COLO829 (cell line): ENCODE measurements at regions not wholly inside any gene's neighbourhood (a gene's known extent, or its start where the extent isn't known, plus 50 kb on each side); places are given as distances from the start of the nearest gene placed in this dataset.
A peak's percentile ranks its signal among the peaks of the same experiment; 100 is the strongest.
"Not testable (repeated sequence)": the region's sequence is repeated elsewhere in the genome, so short reads cannot be mapped to it uniquely, and the experiment has no call there.

ENCODE experiments used
- DNase-seq: peaks from one replicate; pipeline ENCODE4 v3.0.0; 2012; ENCODE audit warnings: low spot score

DNA sequence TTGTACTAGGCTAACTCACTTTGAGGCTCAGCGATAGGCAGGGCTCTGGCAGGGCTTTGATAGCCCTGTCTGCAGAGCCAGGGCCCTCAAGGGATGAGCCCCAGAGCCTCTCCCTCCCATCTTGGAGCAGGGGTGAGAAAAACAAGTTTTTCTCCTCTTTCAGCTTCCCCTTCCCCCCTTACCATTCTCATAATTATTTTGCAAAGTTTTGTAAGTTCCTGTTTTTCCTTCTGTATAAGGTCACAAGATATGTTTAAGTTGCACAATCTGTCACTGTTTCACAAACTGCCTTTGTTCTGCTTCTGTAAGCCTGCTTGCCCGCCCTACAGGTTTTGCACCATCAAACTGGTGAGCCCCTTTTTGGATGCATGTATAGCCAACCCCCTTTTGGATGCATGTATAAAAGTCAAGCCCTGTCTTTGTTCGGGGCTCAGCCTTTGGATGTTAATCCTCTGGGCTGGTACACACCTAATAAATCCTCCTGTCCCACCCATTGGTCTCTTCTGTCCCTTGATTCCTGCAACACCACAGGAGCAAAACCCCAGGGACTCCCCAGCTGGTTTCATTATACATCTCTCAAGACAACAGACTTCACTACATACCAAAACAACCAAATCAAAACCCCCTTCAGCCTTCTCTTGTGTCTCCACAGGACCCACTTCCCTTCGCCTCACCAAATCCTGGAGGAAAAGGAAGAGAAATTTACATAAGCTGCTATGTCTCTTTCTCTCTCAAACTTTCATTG lies 52.5 kb upstream of the RESF1 start:
- no peak for DNase-seq

DNA sequence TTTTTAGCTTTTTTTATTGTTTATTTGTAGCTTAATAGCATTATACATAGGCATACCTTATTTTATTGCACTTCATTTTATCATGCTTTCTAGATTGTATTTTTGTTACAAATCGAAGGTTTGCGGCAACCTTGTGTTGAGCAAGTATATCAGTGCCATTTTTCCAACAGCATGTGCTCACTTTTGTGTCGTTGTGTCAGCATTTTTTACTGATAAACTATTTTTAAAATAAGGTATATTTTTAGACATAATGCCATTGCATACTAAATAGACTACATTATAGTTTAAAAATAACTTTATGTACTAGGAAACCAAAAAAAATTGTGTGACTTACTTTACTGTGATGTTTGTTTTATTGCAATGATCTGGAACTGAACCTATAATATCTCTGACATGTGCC lies 56.2 kb upstream of the RESF1 start:
- DNase-seq = no peak

DNA sequence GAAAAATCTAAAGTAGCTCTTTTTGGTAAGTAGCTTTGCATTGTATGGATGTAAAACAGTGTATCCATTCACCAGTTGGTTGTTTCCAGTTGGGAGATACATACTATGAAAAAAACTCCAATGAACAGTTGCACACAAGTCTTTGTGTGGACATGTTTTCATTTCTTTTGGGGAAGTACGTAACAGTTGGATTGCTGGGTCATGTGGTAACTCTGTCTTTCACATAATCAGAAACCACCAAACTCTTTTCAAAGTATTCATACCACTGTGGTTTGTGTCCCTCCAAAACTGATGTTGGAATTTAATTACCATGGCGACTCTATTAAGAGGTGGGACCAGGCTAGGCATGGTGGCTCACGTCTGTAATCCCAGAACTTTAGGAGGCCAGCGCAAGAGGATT lies 58.9 kb upstream of the RESF1 start:
- no peak for DNase-seq

DNA sequence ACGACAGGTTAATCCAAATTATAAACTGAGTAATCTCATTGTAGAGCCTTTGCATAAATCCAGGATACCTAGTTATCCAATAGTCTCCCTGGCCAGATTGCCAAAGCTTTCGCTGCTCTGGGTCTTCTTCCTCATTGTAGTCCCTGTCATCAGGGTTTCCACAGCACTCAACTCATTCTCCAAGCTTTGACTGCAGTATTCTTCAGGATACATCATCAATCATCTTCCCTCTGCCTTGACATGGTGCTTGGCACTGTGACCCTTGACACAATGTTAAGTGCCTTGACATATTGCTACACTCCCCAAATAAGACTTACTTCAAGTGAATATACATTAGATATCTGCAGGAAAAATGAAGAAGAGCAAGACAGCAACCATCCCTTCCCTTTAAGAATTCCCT lies 60.1 kb upstream of the RESF1 start:
- no peak for DNase-seq

DNA sequence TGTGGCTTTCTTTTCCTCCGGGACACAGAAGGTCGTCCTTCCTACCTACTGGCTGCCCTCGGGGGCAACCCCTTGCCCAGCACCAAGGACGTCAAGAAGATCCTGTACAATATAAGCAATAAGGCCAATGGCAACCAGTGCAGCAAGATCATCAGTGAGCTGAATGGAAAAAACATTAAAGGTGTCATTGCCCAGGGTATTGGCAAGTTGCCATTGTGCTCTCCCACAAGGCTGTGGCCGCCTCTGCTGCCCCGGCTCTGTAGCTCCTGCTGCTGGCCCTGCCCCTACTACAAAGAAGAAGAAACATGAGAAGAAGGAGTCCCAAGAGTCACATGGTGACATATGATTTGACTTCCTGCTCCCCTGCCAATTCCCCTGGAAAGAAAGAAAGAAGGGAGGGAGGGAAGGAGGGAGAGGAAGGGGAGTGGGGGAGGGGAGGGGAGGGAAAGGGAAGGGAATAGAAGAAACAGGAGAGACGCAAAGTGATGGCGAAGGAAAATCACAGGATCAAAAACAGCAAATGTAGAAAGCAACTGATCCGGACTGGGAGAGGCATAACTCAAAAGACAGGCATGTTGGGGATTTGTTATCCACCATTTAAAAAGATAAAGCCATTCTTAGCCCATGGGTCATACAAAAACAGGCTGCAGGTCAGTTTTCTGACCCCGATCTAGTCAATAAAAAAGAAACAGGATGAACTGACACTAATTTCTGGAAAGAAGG lies 61.3 kb upstream of the RESF1 start:
- DNase-seq = peak; percentile 61

DNA sequence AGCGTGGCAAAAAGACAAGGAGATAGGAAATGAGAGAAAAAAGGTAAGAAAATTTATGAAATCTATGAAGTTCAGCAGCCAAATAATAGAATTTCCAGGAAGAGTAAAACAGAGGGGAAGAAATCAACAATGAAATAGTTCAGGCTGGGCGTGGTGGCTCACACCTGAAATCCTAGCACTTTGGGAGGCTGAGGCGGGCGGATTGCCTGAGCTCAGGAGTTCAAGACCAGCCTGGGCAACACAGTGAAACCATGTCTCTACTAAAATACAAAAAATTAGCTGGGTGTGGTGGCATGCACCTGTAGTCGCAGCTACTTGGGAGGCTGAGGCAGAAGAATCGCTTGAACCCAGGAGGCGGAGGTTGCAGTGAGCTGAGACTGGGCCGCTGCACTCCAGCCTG lies 62.1 kb upstream of the RESF1 start:
- not testable (repeated sequence) for DNase-seq

DNA sequence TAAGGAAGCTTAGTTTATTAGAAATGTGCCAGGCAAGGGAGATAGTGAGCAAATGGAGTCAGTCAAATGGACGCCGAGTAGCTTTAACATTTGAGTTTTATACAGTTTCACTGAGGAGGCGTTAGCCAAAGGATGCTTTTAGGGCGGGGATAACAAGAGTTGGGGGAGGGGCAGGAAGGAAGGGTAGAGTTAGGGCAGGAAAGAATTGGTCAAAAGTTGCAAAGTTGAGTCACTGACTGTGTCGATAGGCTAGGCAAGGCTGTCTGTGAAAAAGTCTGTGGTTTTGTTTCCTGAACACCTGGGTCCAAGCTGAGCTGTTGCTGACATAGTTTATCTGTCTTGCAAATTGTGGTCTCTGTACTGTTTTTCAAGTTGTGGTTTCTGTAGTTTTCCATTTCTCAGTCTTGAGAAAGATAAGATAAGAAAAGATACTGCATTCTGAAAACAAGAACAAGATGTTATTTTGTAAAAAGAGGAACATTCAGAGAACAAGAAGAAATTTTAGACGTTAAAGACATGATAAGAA lies 62.6 kb upstream of the RESF1 start:
- DNase-seq = no peak

DNA sequence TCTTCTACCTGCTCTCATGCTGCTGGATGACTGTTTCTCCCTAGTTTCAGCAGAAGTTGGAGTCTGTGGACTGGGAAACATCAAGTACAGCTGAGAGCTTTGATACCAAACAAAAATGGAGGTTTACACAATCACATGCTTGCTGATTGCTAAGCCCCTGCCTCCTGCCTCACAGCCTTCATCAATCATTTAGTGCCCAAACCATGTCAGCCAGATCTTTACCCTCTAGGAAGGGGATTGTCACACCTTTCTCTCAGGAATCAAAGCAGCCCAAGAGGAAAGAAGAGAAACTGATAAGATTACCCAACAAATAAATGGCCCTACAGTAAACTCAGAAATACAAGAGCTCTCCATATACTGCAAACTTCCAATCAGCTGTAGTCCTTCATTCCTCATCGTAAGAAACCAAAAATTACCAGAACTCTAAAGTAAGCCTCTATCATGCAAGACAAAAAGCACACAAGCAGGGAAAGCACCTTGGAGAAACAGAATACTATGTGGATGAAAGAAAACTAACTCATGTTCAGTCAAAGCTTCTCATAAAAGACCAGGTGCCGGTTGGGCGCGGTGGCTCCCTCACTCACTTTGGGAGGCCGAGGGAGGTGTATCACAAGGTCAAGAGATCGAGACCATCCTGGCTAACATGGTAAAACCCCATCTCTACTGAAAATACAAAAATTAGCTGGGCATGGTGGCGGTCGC lies 63.6 kb upstream of the RESF1 start:
- DNase-seq = no peak

DNA sequence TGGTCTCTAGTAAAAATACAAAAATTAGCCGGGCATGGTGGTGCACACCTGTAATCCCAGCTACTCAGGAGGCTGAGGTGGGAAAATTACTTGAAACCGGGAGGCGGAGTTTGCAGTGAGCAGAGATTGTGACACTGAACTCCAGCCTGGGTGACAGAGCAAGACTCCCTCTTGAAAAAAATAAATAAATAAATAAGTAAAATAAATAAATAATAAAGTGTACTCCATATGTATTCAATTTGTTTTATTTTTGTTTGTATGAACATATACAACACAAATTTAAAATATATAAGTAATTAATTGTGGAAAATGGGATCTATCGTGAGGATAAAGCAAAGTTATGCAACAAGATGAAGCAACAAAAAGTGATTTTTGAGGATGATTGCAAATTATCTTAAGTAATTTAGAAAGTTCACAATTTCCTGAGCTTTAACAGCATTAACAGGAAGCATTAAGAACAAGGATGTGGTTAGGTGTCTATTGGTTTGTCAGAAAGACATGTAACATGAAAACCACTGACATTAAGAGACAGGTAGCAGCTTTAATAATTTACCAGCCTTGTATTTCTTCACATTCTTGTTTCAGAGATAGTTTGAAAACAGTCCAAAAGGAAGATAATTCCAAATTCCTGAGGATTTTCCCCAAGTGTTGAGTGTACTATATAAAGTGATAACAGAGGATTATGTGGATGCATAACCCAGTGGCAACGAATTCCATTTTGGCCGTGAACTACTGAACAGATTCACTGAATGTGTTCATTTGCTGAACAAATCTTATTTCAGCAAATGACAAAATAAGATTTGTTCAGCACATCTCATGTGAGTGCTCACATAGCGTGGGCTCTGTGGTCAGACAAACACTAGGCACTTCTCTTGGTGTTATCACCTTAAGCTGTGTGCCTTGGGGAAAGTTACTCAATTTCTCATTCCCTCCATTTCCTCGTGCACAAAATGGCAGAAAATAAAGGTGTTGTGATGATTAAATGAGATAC lies 68.6 kb upstream of the RESF1 start:
- no peak for DNase-seq

DNA sequence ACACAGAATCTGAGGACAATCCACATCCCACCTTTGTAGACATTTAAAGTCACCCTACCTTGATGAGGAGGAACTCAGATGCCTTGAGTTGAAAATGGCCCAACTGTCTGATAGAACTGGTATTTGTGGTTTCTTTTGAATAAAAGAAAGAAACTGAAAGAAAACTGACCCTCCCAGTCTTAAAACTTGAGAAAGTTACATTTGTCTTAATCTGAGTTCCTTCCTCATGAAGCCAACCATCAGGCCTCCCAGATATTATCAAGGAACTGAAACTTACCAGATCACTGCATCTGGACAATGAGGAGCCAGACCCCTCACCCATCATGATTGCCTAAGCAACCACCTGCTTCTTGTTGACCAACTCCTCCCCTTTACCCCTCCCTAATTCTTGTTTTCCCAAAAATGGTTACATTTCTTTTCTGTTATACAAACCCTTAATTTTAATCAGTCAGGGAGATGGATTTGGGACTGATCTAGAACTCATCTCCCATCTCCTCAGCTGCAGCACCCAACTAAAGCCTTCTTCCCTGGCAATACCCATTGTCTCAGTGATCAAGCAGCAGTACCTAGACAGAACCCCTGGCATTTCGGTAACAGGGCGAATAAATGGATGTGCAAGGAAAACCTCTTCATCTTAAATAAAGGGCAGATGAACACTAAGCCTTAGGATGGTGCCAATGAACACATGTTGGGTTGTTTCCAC lies 72.0 kb upstream of the RESF1 start:
- DNase-seq = no peak

DNA sequence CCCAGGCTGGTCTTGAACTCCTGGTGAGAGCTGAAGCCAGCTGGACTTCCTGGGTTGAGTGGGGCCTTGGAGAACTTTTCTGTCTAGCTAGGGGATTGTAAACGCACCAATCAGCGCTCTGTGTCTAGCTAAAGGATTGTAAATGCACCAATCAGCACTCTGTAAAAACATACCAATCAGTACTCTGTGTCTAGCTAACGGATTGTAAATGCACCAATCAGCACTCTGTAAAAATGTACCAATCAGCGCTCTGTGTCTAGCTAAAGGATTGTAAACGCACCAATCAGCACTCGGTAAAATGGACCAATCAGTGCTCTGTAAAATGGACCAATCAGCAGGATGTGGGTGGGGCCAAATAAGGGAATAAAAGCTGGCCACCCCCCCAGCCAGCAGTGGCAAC lies 76.5 kb upstream of the RESF1 start:
- DNase-seq = not testable (repeated sequence)

DNA sequence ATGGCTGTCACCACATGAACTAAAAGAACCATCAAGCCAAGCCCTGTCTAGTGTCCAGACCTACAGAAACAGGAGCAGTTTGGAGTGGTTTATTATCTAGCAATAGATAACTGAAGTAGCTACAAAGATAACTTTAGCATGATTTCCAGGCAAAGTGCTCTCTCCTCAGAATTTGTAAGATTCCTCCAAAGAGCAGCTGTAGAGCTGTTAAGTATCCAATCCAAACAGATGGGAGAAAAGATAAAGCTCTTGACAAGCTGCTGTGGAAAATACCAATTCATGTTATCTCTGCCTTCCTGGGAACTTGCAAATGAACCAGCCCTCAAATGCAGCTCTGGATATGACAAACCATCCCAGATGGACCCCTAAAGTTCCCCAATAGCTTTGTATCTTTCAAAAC lies 78.9 kb upstream of the RESF1 start:
- no peak for DNase-seq

DNA sequence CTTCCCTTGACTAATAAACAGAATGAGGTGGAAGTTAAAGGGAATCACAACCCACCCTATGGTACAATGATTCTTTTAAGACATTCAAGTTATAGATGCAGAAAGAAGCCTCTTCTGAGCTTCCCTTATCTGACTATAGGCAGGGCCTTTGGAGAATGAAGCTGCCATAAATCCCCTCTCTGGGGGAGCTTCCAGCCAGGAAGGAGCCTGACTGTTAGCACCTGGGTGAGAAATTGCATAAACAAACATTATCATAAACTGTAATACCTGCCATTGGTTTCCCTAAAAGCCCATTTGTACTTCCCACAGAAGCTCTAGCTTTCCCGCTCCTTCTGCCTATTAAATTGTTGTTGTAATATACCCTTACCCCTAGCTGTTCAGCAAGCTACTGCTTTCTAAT lies 81.3 kb upstream of the RESF1 start:
- DNase-seq = no peak

DNA sequence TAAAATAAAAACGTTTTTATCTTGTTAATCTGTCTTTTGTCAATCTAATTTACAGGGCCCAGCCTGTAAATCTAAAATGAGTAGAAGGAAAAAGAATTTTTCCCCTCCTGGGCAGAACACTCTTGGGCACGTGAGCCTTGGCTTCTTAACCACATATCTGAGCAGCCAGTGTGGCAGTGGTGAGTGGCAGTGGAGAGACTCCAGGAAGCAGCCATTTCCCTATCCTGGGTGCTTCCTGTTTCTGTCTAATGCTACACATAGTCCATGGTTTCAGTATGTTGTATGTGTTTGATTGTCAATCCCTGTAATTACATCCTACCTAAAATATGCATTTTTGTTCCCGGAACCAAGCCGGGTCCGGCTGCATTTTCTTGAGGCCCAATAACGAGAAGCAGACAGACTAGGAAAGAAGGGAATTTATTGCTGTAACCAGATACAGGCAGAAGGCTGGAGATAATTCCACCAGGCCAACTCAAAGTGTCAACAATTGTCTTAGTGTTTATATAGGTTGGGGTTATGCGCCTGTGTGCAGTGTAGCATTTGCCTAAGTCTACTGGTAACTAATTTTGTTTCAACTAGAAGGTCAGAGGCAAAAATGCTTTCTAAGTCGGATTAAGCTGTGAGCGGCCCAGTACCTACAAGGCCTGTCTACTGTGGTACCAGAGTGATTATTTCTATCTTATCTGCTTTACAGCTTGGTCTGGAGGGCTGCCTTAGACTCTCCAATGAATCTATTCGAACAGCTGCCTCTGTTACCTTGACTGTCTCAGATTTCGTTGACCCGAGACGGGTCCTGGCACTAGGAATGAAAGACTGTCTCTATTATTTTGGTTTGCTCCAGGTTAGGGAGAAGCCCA lies 82.4 kb upstream of the RESF1 start:
- no peak for DNase-seq

DNA sequence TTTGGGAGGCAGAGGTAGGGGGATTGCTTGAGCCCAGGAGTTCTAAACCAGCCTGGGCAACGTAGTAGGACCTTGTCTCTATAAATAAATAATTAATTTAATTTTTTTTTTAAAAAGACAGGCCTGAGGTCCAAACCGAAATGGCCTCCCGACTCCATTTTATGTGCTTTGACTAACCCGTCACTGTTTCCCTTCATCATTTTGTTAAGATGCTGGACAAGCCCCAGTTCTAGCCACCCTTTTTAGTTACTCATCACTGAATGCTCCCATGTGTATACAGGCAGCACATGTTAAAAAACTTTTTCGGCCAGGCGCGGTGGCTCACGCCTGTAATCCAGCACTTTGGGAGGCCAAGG lies 83.6 kb upstream of the RESF1 start:
- DNase-seq = no peak

DNA sequence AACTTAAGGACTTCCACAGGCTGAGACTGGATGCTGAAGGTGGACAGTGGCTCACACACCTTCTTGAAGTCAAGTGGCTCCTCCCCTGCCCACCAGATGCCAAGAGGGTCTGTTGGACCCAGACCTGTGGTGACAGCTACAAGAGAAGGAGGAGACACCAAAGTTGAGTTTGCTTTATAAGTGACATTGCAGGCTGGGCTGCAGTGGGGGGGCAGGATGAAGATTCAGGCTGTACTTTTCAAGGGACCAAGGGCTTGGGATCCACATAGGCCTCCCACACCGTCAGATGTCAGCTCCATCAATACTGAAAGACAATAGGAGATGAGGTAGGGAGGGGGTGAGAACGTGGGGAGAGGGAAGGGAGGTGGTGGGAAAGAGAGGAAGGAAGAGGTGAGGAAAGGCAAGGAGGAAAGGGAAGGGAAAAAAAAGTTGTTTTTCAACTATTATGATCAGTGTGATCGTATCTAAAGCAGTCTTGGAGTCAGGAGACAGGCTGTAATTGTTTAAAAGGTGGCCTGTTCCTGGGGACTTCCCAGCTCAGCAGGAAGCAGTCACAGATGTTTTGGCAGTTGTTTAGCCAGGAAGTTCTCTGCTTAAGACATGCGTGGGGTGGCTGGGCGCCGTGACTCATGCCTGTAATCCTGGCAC lies 84.1 kb upstream of the RESF1 start:
- peak; percentile 61 for DNase-seq

DNA sequence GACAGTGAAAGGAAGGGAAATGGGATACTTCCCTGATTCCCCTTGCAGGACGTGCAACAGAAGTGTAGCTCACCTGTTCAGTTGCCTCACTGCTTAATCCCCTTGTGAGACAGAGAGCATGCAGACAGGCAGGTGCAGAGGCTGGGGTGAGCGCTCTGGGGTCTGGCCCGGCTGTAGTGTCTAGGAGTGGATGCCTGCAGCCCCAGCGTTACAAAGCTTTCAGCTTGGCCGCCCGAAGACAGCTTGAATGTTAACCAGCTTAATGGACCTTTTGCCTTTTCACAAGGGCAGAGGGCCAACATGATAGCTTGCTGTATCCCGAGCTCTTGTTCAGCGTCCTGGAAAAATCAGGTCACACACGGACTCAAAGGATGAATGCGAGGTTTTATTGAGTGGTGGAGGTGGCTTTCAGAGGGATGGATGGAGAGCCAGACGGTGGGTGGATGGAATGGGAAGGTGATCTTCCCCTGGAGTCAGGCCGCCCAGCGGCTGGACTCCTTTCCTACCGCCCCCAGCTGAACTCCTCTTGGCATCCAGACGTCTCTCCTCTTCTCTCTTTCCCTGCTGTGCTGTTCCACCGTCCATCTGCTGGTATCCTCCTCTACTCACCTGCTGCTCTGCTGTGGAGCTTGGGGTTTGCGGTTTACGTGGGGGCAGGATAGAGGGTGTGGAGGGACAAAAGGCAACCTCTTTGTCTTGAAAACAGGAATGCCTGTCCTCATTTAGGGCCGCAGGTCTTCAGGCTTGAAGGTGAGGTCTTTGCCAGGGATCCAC lies 86.2 kb upstream of the RESF1 start:
- DNase-seq = no peak

DNA sequence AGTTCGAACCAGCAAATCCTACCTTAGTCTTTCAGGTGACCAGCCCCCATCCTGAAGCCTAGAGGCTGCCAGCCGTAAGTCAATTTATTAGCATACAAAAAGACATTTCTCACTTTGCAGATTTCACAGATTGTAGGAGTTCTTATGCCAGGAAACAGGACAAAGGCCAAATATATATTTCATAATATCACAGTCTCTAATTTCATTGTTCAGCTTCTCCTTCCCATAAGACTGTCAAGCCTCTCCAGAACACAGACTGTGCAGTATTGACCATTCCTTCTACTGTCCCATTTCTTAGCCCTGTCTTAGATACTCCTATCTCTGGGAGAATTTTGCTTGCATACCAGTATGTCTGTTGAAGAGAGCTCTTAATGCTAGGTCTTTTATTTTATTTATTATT lies 89.2 kb upstream of the RESF1 start:
- DNase-seq = no peak

DNA sequence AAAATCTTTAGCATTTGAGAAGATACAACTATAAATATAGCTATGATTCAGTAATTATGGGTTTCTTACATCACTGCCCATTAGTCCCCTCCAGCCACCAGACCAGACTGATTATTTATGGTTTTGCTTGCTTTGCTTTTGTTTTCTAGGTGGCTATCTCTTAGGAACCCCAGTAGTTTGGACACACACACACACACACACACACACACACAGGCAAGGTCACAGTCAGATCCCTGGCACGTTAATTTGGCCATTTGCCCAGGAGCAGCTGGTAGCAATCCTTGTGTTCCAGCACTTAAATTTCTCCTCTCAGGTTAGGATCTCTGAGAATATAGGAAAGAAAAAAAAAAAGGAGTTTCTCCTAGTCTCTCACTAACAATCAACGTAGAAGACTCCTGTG lies 90.2 kb upstream of the RESF1 start:
- no peak for DNase-seq
